Pancreas (tissue), 10 donors: ENCODE measurements at regions not wholly inside any gene's neighbourhood (a gene's known extent, or its start where the extent isn't known, plus 50 kb on each side); places are given as distances from the start of the nearest gene placed in this dataset.

ENCODE experiments used
- ATAC-seq, 4 donors: fragments of 200-7000 bp; cut with Tn5 transposase; one replicate each; pipeline versions ENCODE4 v1.8.0 to v1.9.1; 2020; ENCODE audit warnings: mild to moderate bottlenecking in 4 of 4, moderate library complexity in 4 of 4
- DNase-seq, 6 donors: peaks; one replicate each; pipeline ENCODE4 v3.0.0-alpha.2; 2020
- FAIRE-seq: peaks from 2 replicates; lab custom pipeline; 2012; peaks lifted over from hg19 to GRCh38; lab: Jason Lieb, UNC
- H3K27ac ChIP-seq, 4 donors: fragments of 200-600 bp; sonication (generic); 1 replicate in 3 of 4; 2 replicates in 1 of 4; pipeline versions ENCODE4 v1.5.0 to v1.8.0; 2020
- H3K27me3 ChIP-seq, 4 donors: fragments of 200-600 bp; one replicate each; pipeline ENCODE4 v1.8.0; 2021
- H3K36me3 ChIP-seq, 3 donors: fragments of 200-600 bp; sonication (generic) in 1 of 3; one replicate each; pipeline versions ENCODE4 v1.5.0 to v1.8.0; 2020 to 2021
- H3K4me1 ChIP-seq, 3 donors: fragments of 200-600 bp; one replicate each; pipeline ENCODE4 v1.8.0; 2021
- H3K4me3 ChIP-seq, 4 donors: fragments of 200-600 bp; sonication (generic) in 2 of 4; one replicate each; pipeline versions ENCODE4 v1.5.0 to v1.8.0; 2020 to 2021
- H3K9me3 ChIP-seq, 4 donors: fragments of 200-600 bp; one replicate each; pipeline ENCODE4 v1.8.0; 2021
- CTCF ChIP-seq, 4 donors: fragments of 200-600 bp; sonication (generic) in 3 of 4; IDR thresholded peaks; one replicate each; pipeline versions ENCODE4 v1.5.0 to v1.8.0; 2021; ENCODE audit warnings: antibody characterized with exemption in 4 of 4
- WGBS, 2 donors: extraction: QIAGEN DNeasy Blood & Tissue Kit; methylation state at CpG; one replicate each; pipeline ENCODE4 v1.1.7; 2013; 5-methylcytosine and 5-hydroxymethylcytosine counted together
- intact Hi-C, 3 donors: fragments of 100-400 bp; cut with DNase I; formaldehyde crosslinking; loops; one replicate each; pipeline versions ENCODE4 v1.11.1 to v1.14.2; 2022
- donor health status: healthy with polysubstance abuse.
- donor health status: DM: no; HTN: no; CAD: no; lungs with moderate emphysema.
- donor health status: DM: no; HTN: no; CAD: no.
- donor health status: control.
- donor health status: control.
- donor health status: Bipolar disorder and iron deficiency.
- donor health status: DM: yes; HTN: yes; CAD: no.
- donor health status: DM: no; HTN: no; CAD: no.
- donor health status: DM: no; HTN: no; CAD: no.
- donor health status: DM: yes; HTN: yes; CAD: no.

GRCh38 chr12:93185369-93185741, 192.4 kb upstream of the NUDT4 start:
- H3K36me3 ChIP-seq: no peaks in the 10 kb centered on the region
- no peak overlapping the region for H3K4me3 ChIP-seq
- TF ChIP-seq CTCF (IDR thresholded peaks at IDR 0.05): no peak
- intact Hi-C loops: no loop called here
- FAIRE-seq (no peak), ATAC-seq (no peak), DNase-seq (no peak)
- peaks cover 0 to 2% (median 0%) of the 10 kb centered on the region in 3 donors for H3K4me1 ChIP-seq
- no peaks in the 10 kb centered on the region for H3K27me3 ChIP-seq
- WGBS, 2 donors: 86% methylated on average over 2 of the region's 2 CpGs
- no peaks in the 10 kb centered on the region for H3K9me3 ChIP-seq
- no peak overlapping the region for H3K27ac ChIP-seq

- no peak for TF ChIP-seq CTCF (IDR thresholded peaks at IDR 0.05)
- FAIRE-seq: no peak
- H3K4me3 ChIP-seq: no peak overlapping the region
- intact Hi-C loops: no loop called here
- ATAC-seq: peak in 1 of 4 donors; percentile 40
- no peak overlapping the region for H3K27ac ChIP-seq
- no peak for DNase-seq
- H3K4me1 ChIP-seq: peaks cover 0 to 2% (median 0%) of the 10 kb centered on the region in 3 donors
- H3K9me3 ChIP-seq: no peaks in the 10 kb centered on the region
- WGBS, 2 donors: 85 to 86% methylated on average over 2 of the region's 2 CpGs
- H3K36me3 ChIP-seq: no peaks in the 10 kb centered on the region
- H3K27me3 ChIP-seq: no peaks in the 10 kb centered on the region
Measured at GRCh38 chr12:93186131-93186530, 191.6 kb upstream of the NUDT4 start.

- 90 to 94% methylated on average over 2 of the region's 2 CpGs for WGBS, 2 donors
- no peak overlapping the region for H3K4me3 ChIP-seq
- intact Hi-C loops: no loop called here
- TF ChIP-seq CTCF (IDR thresholded peaks at IDR 0.05): no peak
- H3K9me3 ChIP-seq: no peaks in the 10 kb centered on the region
- FAIRE-seq (no peak), DNase-seq (no peak), ATAC-seq (no peak)
- H3K27me3 ChIP-seq: no peaks in the 10 kb centered on the region
- no peak overlapping the region for H3K27ac ChIP-seq
- H3K36me3 ChIP-seq: no peaks in the 10 kb centered on the region
- peaks cover 0 to 2% (median 0%) of the 10 kb centered on the region in 3 donors for H3K4me1 ChIP-seq
Measured at GRCh38 chr12:93186621-93187020, 191.1 kb upstream of the NUDT4 start.

- H3K27ac ChIP-seq: no peak overlapping the region
- 39 to 42% methylated on average over 2 of the region's 2 CpGs for WGBS, 2 donors
- ATAC-seq: no peak
Measured at GRCh38 chr12:93191423-93191822, 186.3 kb upstream of the NUDT4 start.

More at GRCh38 chr12:93191423-93191822, 186.3 kb upstream of the NUDT4 start:
- FAIRE-seq (no peak), DNase-seq (no peak)
- H3K9me3 ChIP-seq: no peaks in the 10 kb centered on the region
- no peaks in the 10 kb centered on the region for H3K36me3 ChIP-seq
- intact Hi-C loops: no loop called here
- no peaks in the 10 kb centered on the region for H3K4me1 ChIP-seq
- TF ChIP-seq CTCF (IDR thresholded peaks at IDR 0.05): no peak
- H3K27me3 ChIP-seq: peaks cover 0 to 2% (median 0%) of the 10 kb centered on the region in 4 donors
- no peak overlapping the region for H3K4me3 ChIP-seq
